Skeletal muscle satellite cell (primary cell): ENCODE measurements at regions not wholly inside any gene's neighbourhood (a gene's known extent, or its start where the extent isn't known, plus 50 kb on each side); places are given as distances from the start of the nearest gene placed in this dataset.
"Not testable (repeated sequence)": the region's sequence is repeated elsewhere in the genome, so short reads cannot be mapped to it uniquely, and the experiment has no call there.

Experiments used
- H3K27me3 ChIP-seq: 2 replicates; pipeline ENCODE4 v1.7.0; 2013; ENCODE audit warnings: low read length; ENCODE audit not compliant: control insufficient read depth, insufficient read depth
- H3K36me3 ChIP-seq: 2 replicates; pipeline ENCODE4 v1.7.0; 2013; ENCODE audit warnings: mild to moderate bottlenecking, control low read depth, low read length; ENCODE audit not compliant: insufficient read depth
- H3K4me1 ChIP-seq: 2 replicates; pipeline ENCODE4 v1.7.0; 2013; ENCODE audit warnings: low read length; ENCODE audit not compliant: control insufficient read depth, insufficient read depth
- H3K4me2 ChIP-seq: 2 replicates; pipeline ENCODE4 v1.7.0; 2013; ENCODE audit warnings: mild to moderate bottlenecking, low read length
- H3K4me3 ChIP-seq: 2 replicates; pipeline ENCODE4 v1.7.0; 2013; ENCODE audit warnings: low read length
- H3K9ac ChIP-seq: 2 replicates; pipeline ENCODE4 v1.7.0; 2013; ENCODE audit warnings: mild to moderate bottlenecking, low read depth, low read length, moderate library complexity
- H3K9me3 ChIP-seq: replicated peaks from 2 replicates; pipeline ENCODE4 v1.7.0; 2013; ENCODE audit warnings: mild to moderate bottlenecking, control low read depth, low read length

- H3K4me2 ChIP-seq, H3K4me3 ChIP-seq, H3K36me3 ChIP-seq, H3K9me3 ChIP-seq, H3K9ac ChIP-seq, H3K27me3 ChIP-seq, H3K4me1 ChIP-seq: not testable (repeated sequence)
These were observed 111.5 kb downstream of the TPBG start for GRCh38 chr6:82475106-82475505.

GRCh38 chr6:82484001-82484400, 120.4 kb downstream of the TPBG start:
- no peak overlapping the region for H3K4me2 ChIP-seq
- H3K4me3 ChIP-seq, result no peak overlapping the region
- H3K9me3 ChIP-seq, result no peaks in the 10 kb centered on the region
- H3K9ac ChIP-seq, result no peak overlapping the region
- H3K4me1 ChIP-seq, result no peaks in the 10 kb centered on the region
- no peaks in the 10 kb centered on the region for H3K36me3 ChIP-seq
- H3K27me3 ChIP-seq, result peaks cover 5% of the 10 kb centered on the region

- Histone ChIP-seq H3K4me1 (no peaks in the 10 kb centered on the region), H3K9ac (no peak overlapping the region), H3K9me3 (no peaks in the 10 kb centered on the region), H3K4me3 (no peak overlapping the region), H3K36me3 (no peaks in the 10 kb centered on the region), H3K4me2 (no peak overlapping the region), H3K27me3 (no peaks in the 10 kb centered on the region)
These were observed 121.4 kb downstream of the TPBG start for GRCh38 chr6:82484737-82485626.

- no peaks in the 10 kb centered on the region for H3K36me3 ChIP-seq
- no peak overlapping the region for H3K4me3 ChIP-seq
- H3K27me3 ChIP-seq, result no peaks in the 10 kb centered on the region
- no peak overlapping the region for H3K9ac ChIP-seq
- H3K4me2 ChIP-seq, result no peak overlapping the region
- no peaks in the 10 kb centered on the region for H3K4me1 ChIP-seq
- no peaks in the 10 kb centered on the region for H3K9me3 ChIP-seq
These were observed 124.3 kb downstream of the TPBG start for GRCh38 chr6:82487895-82488294.

GRCh38 chr6:82488403-82488802, 124.8 kb downstream of the TPBG start:
- Histone ChIP-seq H3K4me3 (no peak overlapping the region), H3K27me3 (no peaks in the 10 kb centered on the region), H3K36me3 (no peaks in the 10 kb centered on the region), H3K4me1 (no peaks in the 10 kb centered on the region), H3K9ac (no peak overlapping the region), H3K4me2 (no peak overlapping the region), H3K9me3 (no peaks in the 10 kb centered on the region)

- H3K9ac ChIP-seq, result no peak overlapping the region
- no peaks in the 10 kb centered on the region for H3K4me1 ChIP-seq
- H3K9me3 ChIP-seq, result no peaks in the 10 kb centered on the region
These were observed 128.5 kb downstream of the TPBG start for GRCh38 chr6:82492134-82492533.

GRCh38 chr6:82493467-82493866, 129.8 kb downstream of the TPBG start:
- no peak overlapping the region for H3K4me3 ChIP-seq
- H3K36me3 ChIP-seq, result no peaks in the 10 kb centered on the region
- H3K4me2 ChIP-seq, result no peak overlapping the region
- no peak overlapping the region for H3K9ac ChIP-seq
- H3K4me1 ChIP-seq, result no peaks in the 10 kb centered on the region
- no peaks in the 10 kb centered on the region for H3K27me3 ChIP-seq
- no peaks in the 10 kb centered on the region for H3K9me3 ChIP-seq

More at GRCh38 chr6:82492134-82492533, 128.5 kb downstream of the TPBG start:
- Histone ChIP-seq H3K4me2 (no peak overlapping the region), H3K4me3 (no peak overlapping the region), H3K36me3 (no peaks in the 10 kb centered on the region), H3K27me3 (no peaks in the 10 kb centered on the region)

GRCh38 chr6:82494367-82494766, 130.8 kb downstream of the TPBG start:
- no peak overlapping the region for H3K9ac ChIP-seq
- H3K36me3 ChIP-seq, result no peaks in the 10 kb centered on the region

GRCh38 chr6:82501901-82502300, 138.3 kb downstream of the TPBG start:
- H3K9me3 ChIP-seq, H3K4me1 ChIP-seq, H3K4me2 ChIP-seq, H3K4me3 ChIP-seq, H3K27me3 ChIP-seq, H3K36me3 ChIP-seq, H3K9ac ChIP-seq: not testable (repeated sequence)

More at GRCh38 chr6:82494367-82494766, 130.8 kb downstream of the TPBG start:
- Histone ChIP-seq H3K9me3 (no peaks in the 10 kb centered on the region), H3K4me1 (no peaks in the 10 kb centered on the region), H3K27me3 (no peaks in the 10 kb centered on the region), H3K4me3 (no peak overlapping the region), H3K4me2 (no peak overlapping the region)

GRCh38 chr6:82506526-82506925, 142.9 kb downstream of the TPBG start:
- Histone ChIP-seq H3K4me1 (no peaks in the 10 kb centered on the region), H3K4me2 (no peak overlapping the region), H3K36me3 (no peaks in the 10 kb centered on the region), H3K9me3 (no peaks in the 10 kb centered on the region), H3K9ac (no peak overlapping the region), H3K4me3 (no peak overlapping the region), H3K27me3 (no peaks in the 10 kb centered on the region)

- Histone ChIP-seq H3K36me3 (no peaks in the 10 kb centered on the region), H3K4me1 (no peaks in the 10 kb centered on the region)
These were observed 143.5 kb downstream of the TPBG start for GRCh38 chr6:82507112-82507511.

GRCh38 chr6:82511546-82511945, 147.9 kb downstream of the TPBG start:
- Histone ChIP-seq H3K4me2 (no peak overlapping the region), H3K27me3 (no peaks in the 10 kb centered on the region), H3K4me3 (no peak overlapping the region), H3K9ac (no peak overlapping the region), H3K9me3 (no peaks in the 10 kb centered on the region), H3K36me3 (no peaks in the 10 kb centered on the region), H3K4me1 (no peaks in the 10 kb centered on the region)

More at GRCh38 chr6:82507112-82507511, 143.5 kb downstream of the TPBG start:
- H3K9ac ChIP-seq, result no peak overlapping the region
- no peaks in the 10 kb centered on the region for H3K9me3 ChIP-seq
- no peak overlapping the region for H3K4me2 ChIP-seq
- no peaks in the 10 kb centered on the region for H3K27me3 ChIP-seq
- no peak overlapping the region for H3K4me3 ChIP-seq
